GM23338 (cell line): ENCODE measurements at regions not wholly inside any gene's neighbourhood (a gene's known extent, or its start where the extent isn't known, plus 50 kb on each side); places are given as distances from the start of the nearest gene placed in this dataset.

Experiments used
- CREB1 ChIP-seq: fragments of 250-450 bp; sonication (Bioruptor Pico); IDR thresholded peaks from 2 replicates; pipeline ENCODE4 v1.5.0; 2020; ENCODE audit warnings: low read depth, mild to moderate bottlenecking, moderate library complexity
- ETS1 ChIP-seq: IDR thresholded peaks from 2 replicates; pipeline ENCODE4 v1.6.1; 2016; ENCODE audit warnings: antibody characterized with exemption
- EZH2 ChIP-seq: fragments of 200-600 bp; sonication (generic); IDR thresholded peaks from one replicate; pipeline ENCODE4 v1.8.0; 2017; ENCODE audit warnings: antibody characterized with exemption, mild to moderate bottlenecking, low read depth; ENCODE audit not compliant: unreplicated experiment
- EZH2phosphoT487 ChIP-seq: fragments of 200-600 bp; sonication (generic); IDR thresholded peaks from one replicate; pipeline ENCODE4 v1.8.1; 2018; ENCODE audit warnings: antibody characterized with exemption; ENCODE audit not compliant: unreplicated experiment
- JUNB ChIP-seq: IDR thresholded peaks from one replicate; pipeline ENCODE4 v1.6.1; 2016; ENCODE audit warnings: antibody characterized with exemption; ENCODE audit not compliant: unreplicated experiment
- POLR2AphosphoS5 ChIP-seq: IDR thresholded peaks from 2 replicates; pipeline ENCODE4 v1.6.1; 2016; ENCODE audit warnings: antibody characterized with exemption, low read depth
- REST ChIP-seq: IDR thresholded peaks from one replicate; pipeline ENCODE4 v1.6.1; 2018; ENCODE audit warnings: antibody characterized with exemption; ENCODE audit not compliant: unreplicated experiment
- STAT1 ChIP-seq: IDR thresholded peaks from one replicate; pipeline ENCODE4 v1.6.1; 2016; ENCODE audit warnings: antibody characterized with exemption; ENCODE audit not compliant: unreplicated experiment
- ZNF114 ChIP-seq: fragments of 250-450 bp; sonication (Bioruptor Pico); IDR thresholded peaks from 2 replicates; pipeline ENCODE4 v1.5.0; 2020; ENCODE audit warnings: mild to moderate bottlenecking, moderate library complexity
- ZNF331 ChIP-seq: fragments of 250-450 bp; sonication (Bioruptor Pico); IDR thresholded peaks from 2 replicates; pipeline ENCODE4 v1.5.0; 2020; ENCODE audit warnings: low read depth, mild to moderate bottlenecking, moderate library complexity
- TF ChIP-seq, protein P1 (sequence below), 2 experiments: fragments of 200-600 bp in 1 of 2; sonication (generic) in 1 of 2; conservative IDR thresholded peaks; 2 replicates each; pipeline versions ENCODE4 v1.5.1 to v1.6.1; 2016 to 2017; ENCODE audit warnings: antibody characterized with exemption in 2 of 2, low read depth in 2 of 2, mild to moderate bottlenecking in 2 of 2, moderate library complexity in 1 of 2
- TF ChIP-seq, protein P2 (sequence below): fragments of 250-450 bp; sonication (Bioruptor Pico); IDR thresholded peaks from 2 replicates; pipeline ENCODE4 v1.5.0; 2020; ENCODE audit warnings: mild to moderate bottlenecking, moderate library complexity

- TF ChIP-seq, protein P1, sequence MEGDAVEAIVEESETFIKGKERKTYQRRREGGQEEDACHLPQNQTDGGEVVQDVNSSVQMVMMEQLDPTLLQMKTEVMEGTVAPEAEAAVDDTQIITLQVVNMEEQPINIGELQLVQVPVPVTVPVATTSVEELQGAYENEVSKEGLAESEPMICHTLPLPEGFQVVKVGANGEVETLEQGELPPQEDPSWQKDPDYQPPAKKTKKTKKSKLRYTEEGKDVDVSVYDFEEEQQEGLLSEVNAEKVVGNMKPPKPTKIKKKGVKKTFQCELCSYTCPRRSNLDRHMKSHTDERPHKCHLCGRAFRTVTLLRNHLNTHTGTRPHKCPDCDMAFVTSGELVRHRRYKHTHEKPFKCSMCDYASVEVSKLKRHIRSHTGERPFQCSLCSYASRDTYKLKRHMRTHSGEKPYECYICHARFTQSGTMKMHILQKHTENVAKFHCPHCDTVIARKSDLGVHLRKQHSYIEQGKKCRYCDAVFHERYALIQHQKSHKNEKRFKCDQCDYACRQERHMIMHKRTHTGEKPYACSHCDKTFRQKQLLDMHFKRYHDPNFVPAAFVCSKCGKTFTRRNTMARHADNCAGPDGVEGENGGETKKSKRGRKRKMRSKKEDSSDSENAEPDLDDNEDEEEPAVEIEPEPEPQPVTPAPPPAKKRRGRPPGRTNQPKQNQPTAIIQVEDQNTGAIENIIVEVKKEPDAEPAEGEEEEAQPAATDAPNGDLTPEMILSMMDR (conservative IDR thresholded peaks at IDR 0.05; ENCODE audit: low read depth in 2 of 2): no peak
- TF ChIP-seq EZH2 (no peak), JUNB (no peak), REST (no peak), EZH2phosphoT487 (no peak), ETS1 (no peak), POLR2AphosphoS5 (no peak), CREB1 (no peak), ZNF114 (CRISPR knock-in tag) (no peak), STAT1 (no peak), ZNF331 (CRISPR knock-in tag) (no peak)
- TF ChIP-seq, protein P2, sequence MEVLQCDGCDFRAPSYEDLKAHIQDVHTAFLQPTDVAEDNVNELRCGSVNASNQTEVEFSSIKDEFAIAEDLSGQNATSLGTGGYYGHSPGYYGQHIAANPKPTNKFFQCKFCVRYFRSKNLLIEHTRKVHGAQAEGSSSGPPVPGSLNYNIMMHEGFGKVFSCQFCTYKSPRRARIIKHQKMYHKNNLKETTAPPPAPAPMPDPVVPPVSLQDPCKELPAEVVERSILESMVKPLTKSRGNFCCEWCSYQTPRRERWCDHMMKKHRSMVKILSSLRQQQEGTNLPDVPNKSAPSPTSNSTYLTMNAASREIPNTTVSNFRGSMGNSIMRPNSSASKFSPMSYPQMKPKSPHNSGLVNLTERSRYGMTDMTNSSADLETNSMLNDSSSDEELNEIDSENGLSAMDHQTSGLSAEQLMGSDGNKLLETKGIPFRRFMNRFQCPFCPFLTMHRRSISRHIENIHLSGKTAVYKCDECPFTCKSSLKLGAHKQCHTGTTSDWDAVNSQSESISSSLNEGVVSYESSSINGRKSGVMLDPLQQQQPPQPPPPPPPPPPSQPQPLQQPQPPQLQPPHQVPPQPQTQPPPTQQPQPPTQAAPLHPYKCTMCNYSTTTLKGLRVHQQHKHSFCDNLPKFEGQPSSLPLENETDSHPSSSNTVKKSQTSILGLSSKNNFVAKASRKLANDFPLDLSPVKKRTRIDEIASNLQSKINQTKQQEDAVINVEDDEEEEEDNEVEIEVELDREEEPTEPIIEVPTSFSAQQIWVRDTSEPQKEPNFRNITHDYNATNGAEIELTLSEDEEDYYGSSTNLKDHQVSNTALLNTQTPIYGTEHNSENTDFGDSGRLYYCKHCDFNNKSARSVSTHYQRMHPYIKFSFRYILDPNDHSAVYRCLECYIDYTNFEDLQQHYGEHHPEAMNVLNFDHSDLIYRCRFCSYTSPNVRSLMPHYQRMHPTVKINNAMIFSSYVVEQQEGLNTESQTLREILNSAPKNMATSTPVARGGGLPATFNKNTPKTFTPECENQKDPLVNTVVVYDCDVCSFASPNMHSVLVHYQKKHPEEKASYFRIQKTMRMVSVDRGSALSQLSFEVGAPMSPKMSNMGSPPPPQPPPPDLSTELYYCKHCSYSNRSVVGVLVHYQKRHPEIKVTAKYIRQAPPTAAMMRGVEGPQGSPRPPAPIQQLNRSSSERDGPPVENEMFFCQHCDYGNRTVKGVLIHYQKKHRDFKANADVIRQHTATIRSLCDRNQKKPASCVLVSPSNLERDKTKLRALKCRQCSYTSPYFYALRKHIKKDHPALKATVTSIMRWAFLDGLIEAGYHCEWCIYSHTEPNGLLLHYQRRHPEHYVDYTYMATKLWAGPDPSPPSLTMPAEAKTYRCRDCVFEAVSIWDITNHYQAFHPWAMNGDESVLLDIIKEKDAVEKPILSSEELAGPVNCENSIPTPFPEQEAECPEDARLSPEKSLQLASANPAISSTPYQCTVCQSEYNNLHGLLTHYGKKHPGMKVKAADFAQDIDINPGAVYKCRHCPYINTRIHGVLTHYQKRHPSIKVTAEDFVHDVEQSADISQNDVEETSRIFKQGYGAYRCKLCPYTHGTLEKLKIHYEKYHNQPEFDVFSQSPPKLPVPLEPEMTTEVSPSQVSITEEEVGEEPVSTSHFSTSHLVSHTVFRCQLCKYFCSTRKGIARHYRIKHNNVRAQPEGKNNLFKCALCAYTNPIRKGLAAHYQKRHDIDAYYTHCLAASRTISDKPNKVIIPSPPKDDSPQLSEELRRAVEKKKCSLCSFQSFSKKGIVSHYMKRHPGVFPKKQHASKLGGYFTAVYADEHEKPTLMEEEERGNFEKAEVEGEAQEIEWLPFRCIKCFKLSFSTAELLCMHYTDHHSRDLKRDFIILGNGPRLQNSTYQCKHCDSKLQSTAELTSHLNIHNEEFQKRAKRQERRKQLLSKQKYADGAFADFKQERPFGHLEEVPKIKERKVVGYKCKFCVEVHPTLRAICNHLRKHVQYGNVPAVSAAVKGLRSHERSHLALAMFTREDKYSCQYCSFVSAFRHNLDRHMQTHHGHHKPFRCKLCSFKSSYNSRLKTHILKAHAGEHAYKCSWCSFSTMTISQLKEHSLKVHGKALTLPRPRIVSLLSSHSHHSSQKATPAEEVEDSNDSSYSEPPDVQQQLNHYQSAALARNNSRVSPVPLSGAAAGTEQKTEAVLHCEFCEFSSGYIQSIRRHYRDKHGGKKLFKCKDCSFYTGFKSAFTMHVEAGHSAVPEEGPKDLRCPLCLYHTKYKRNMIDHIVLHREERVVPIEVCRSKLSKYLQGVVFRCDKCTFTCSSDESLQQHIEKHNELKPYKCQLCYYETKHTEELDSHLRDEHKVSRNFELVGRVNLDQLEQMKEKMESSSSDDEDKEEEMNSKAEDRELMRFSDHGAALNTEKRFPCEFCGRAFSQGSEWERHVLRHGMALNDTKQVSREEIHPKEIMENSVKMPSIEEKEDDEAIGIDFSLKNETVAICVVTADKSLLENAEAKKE (CRISPR knock-in tag): no peak
Observed at GRCh38 chr5:148734518-148734917, 80.2 kb upstream of the HTR4 start.
